ENCODE measurements at regions not wholly inside any gene's neighbourhood (a gene's known extent, or its start where the extent isn't known, plus 50 kb on each side); places are given as distances from the start of the nearest gene placed in this dataset.

- no peak for TF ChIP-seq POLR2AphosphoS5 (IDR thresholded peaks at IDR 0.05)
- TF ChIP-seq POLR2A (IDR thresholded peaks at IDR 0.05) = no peak
- no peak for TF ChIP-seq CTCF (IDR thresholded peaks at IDR 0.05)
- no peaks in the 10 kb centered on the region for H3K27me3 ChIP-seq (replicated peaks; ENCODE audit: insufficient read depth)
- intact Hi-C loops (cut with DNase I) = loop anchor here (5.0 kb wide), 1 partner anchor 126 kb away; no protein-coding TSS in a partner anchor
- H3K9me3 ChIP-seq = no peaks in the 10 kb centered on the region
- no peaks in the 10 kb centered on the region for H3K4me1 ChIP-seq (replicated peaks)
- H3K4me3 ChIP-seq = no peak overlapping the region
- WGBS = 73% methylated on average over 19 of the region's 19 CpGs
- no peak for DNase-seq (ENCODE audit: low spot score)
- peak overlapping the region; percentile 47 to 72 for H3K27ac ChIP-seq
- H3K36me3 ChIP-seq = no peaks in the 10 kb centered on the region
Observed at GRCh38 chr15:101120987-101121386, 130.9 kb downstream of the CHSY1 start.

GRCh38 chr15:101120473-101120872 lies 131.4 kb downstream of the CHSY1 start:
- H3K27me3 ChIP-seq (replicated peaks; ENCODE audit: insufficient read depth) = no peaks in the 10 kb centered on the region
- H3K4me3 ChIP-seq = no peak overlapping the region
- no peak for DNase-seq (ENCODE audit: low spot score)
- H3K9me3 ChIP-seq = no peaks in the 10 kb centered on the region
- intact Hi-C loops (cut with DNase I) = loop anchor here (5.0 kb wide), 1 partner anchor 127 kb away; no protein-coding TSS in a partner anchor
- WGBS = 82% methylated on average over 6 of the region's 6 CpGs
- no peaks in the 10 kb centered on the region for H3K36me3 ChIP-seq
- TF ChIP-seq POLR2AphosphoS5 (IDR thresholded peaks at IDR 0.05) (no peak), CTCF (IDR thresholded peaks at IDR 0.05) (no peak), POLR2A (IDR thresholded peaks at IDR 0.05) (no peak)
- H3K27ac ChIP-seq = no peak overlapping the region
- H3K4me1 ChIP-seq (replicated peaks) = no peaks in the 10 kb centered on the region
